ENCODE measurements at regions not wholly inside any gene's neighbourhood (a gene's known extent, or its start where the extent isn't known, plus 50 kb on each side); places are given as distances from the start of the nearest gene placed in this dataset.

- TF ChIP-seq MXI1 (IDR thresholded peaks at IDR 0.05; ENCODE audit: borderline replicate concordance, low read depth, low read length) (no peak), POLR2A (IDR thresholded peaks at IDR 0.05; ENCODE audit: low read depth, low read length) (no peak), RFX5 (IDR thresholded peaks at IDR 0.05; ENCODE audit: low read depth, low read length) (no peak), CHD1 (IDR thresholded peaks at IDR 0.05; ENCODE audit: low read depth, low read length) (no peak)
- no TSS peak for BruUV-seq (replicated peaks)
- ATAC-seq (ENCODE audit: low read depth), result no peak
Observed at GRCh38 chr4:178814908-178815307, 1372.7 kb upstream of the AGA start.

More at GRCh38 chr4:178814908-178815307, 1372.7 kb upstream of the AGA start:
- intact Hi-C loops (cut with micrococcal nuclease), result no loop called here
- Histone ChIP-seq H2BK15ac (ENCODE audit: low read depth, low read length) (no peak overlapping the region), H3K23ac (ENCODE audit: low read depth, low read length) (no peak overlapping the region), H3K4me2 (ENCODE audit: low read depth, low read length) (no peak overlapping the region), H4K8ac (ENCODE audit: low read depth in 2 of 2, low read length in 2 of 2) (no peak overlapping the region), H3K27ac (ENCODE audit: insufficient read depth, low read length) (no peak overlapping the region), H3K27me3 (ENCODE audit: control insufficient read depth, insufficient read depth, low read length) (no peaks in the 10 kb centered on the region), H2BK5ac (ENCODE audit: low read depth, low read length, poor library complexity, severe bottlenecking) (no peak overlapping the region), H3K4me1 (ENCODE audit: control insufficient read depth, insufficient read depth, low read length) (no peaks in the 10 kb centered on the region), H2BK120ac (ENCODE audit: low read depth, low read length) (no peak overlapping the region), H2AK5ac (ENCODE audit: low read depth, low read length) (no peak overlapping the region), H3K9ac (ENCODE audit: low read depth, low read length) (no peak overlapping the region), H3K14ac (replicated peaks; ENCODE audit: low read depth, low read length) (no peak overlapping the region), H3K9me3 (ENCODE audit: control insufficient read depth, insufficient read depth, low read length) (peaks cover 7% of the 10 kb centered on the region), H3K4me3 (ENCODE audit: insufficient read depth, low read depth, low read length) (no peak overlapping the region), H2AK9ac (replicated peaks; ENCODE audit: low read depth, low read length, poor library complexity) (no peak overlapping the region), H4K20me1 (ENCODE audit: insufficient read depth, low read length) (no peaks in the 10 kb centered on the region), H4K5ac (ENCODE audit: low read depth, low read length) (no peak overlapping the region), H3K79me1 (ENCODE audit: low read depth in 1 of 2, low read length in 2 of 2) (no peaks in the 10 kb centered on the region), H4K91ac (ENCODE audit: insufficient read depth, low read depth, low read length) (no peak overlapping the region), H2BK20ac (ENCODE audit: low read depth, low read length) (no peak overlapping the region), H3K9me1 (ENCODE audit: insufficient read depth, low read length) (no peaks in the 10 kb centered on the region), H3K36me3 (ENCODE audit: control insufficient read depth, insufficient read depth, low read length) (no peaks in the 10 kb centered on the region), H3K18ac (ENCODE audit: low read depth, low read length) (no peak overlapping the region), H3K56ac (ENCODE audit: extremely low read depth, insufficient read depth, low read length) (no peak overlapping the region), H3K4ac (ENCODE audit: low read depth, low read length) (no peak overlapping the region), H2AFZ (replicated peaks; ENCODE audit: low read length, poor library complexity) (no peak overlapping the region)
- POLR2A ChIA-PET (ENCODE audit: unreplicated experiment), result no interaction called here
- dilution Hi-C loops (cut with HindIII; ENCODE audit: low sequenced_read_pairs, unreplicated experiment), result no loop called here
- in situ Hi-C loops (cut with MboI; ENCODE audit: low sequenced_read_pairs), result no loop called here
- whole genome bisulfite sequencing, 2 experiments (ENCODE audit: extremely low coverage in 2 of 2, insufficient read length in 1 of 2), result no CpG with 5 or more reads among the region's 2 CpGs
- CTCF ChIA-PET, result no interaction called here
- no peak for DNase-seq

Data from IMR-90 (cell line).